Activated CD8-positive, alpha-beta T cell treated with anti-CD3 and anti-CD28 coated beads, Interleukin-2, amount 10 ng/mL, durations not matched to agents 7 days and 5 days (primary cell): ENCODE measurements at regions not wholly inside any gene's neighbourhood (a gene's known extent, or its start where the extent isn't known, plus 50 kb on each side); places are given as distances from the start of the nearest gene placed in this dataset.

ENCODE experiments used
- ATAC-seq: fragments of 150-1000 bp; cut with Tn5 transposase; one replicate; pipeline ENCODE4 v1.10.0; 2021; ENCODE audit warnings: moderate library complexity
- CTCF ChIA-PET: fragments of 350-600 bp; sonication (Branson Sonifier 250); formaldehyde crosslinking; loops from one replicate; lab custom pipeline; 2021; ENCODE audit warnings: antibody characterized with exemption; lab: Charles Lee
- POLR2A ChIA-PET: fragments of 350-600 bp; sonication (Branson Sonifier 250); formaldehyde crosslinking; loops from one replicate; lab custom pipeline; 2021; ENCODE audit warnings: antibody characterized with exemption; lab: Charles Lee
- DNase-seq: peaks from one replicate; pipeline ENCODE4 v3.0.0-alpha.2; 2020
- H3K27ac Mint-ChIP-seq: one replicate; pipeline ENCODE4 v1.8.0; 2021; ENCODE audit warnings: mild to moderate bottlenecking, mixed read lengths
- H3K27me3 Mint-ChIP-seq: one replicate; pipeline ENCODE4 v1.8.0; 2021; ENCODE audit warnings: low read depth, mixed read lengths
- H3K36me3 Mint-ChIP-seq: one replicate; pipeline ENCODE4 v1.8.0; 2021; ENCODE audit warnings: low read depth, mixed read lengths
- H3K4me1 Mint-ChIP-seq: one replicate; pipeline ENCODE4 v1.8.0; 2021; ENCODE audit warnings: low read depth, mixed read lengths
- H3K4me3 Mint-ChIP-seq: one replicate; pipeline ENCODE4 v1.8.0; 2021; ENCODE audit warnings: mild to moderate bottlenecking, mixed read lengths
- H3K9me3 Mint-ChIP-seq: one replicate; pipeline ENCODE4 v1.8.0; 2022; ENCODE audit warnings: mixed read lengths; ENCODE audit not compliant: insufficient read depth

- H3K9me3 Mint-ChIP-seq: no peaks in the 10 kb centered on the region
- no peak overlapping the region for H3K27ac Mint-ChIP-seq
- no peak for ATAC-seq
- no peaks in the 10 kb centered on the region for H3K4me1 Mint-ChIP-seq
- H3K36me3 Mint-ChIP-seq: no peaks in the 10 kb centered on the region
- H3K27me3 Mint-ChIP-seq: peaks cover 2% of the 10 kb centered on the region
- H3K4me3 Mint-ChIP-seq: no peak overlapping the region
- no peak for DNase-seq
- POLR2A ChIA-PET: no interaction called here
- CTCF ChIA-PET: interaction anchor here (0.9 kb wide), 1 partner anchor 1194 kb away, joined by 3 read pairs; no protein-coding TSS in a partner anchor
Measured at GRCh38 chr3:109210501-109210900, 74.0 kb downstream of the C3orf85 start.

GRCh38 chr3:109211941-109212340, 75.4 kb downstream of the C3orf85 start:
- CTCF ChIA-PET: no interaction called here
- H3K27ac Mint-ChIP-seq: no peak overlapping the region
- peaks cover 2% of the 10 kb centered on the region for H3K27me3 Mint-ChIP-seq
- H3K36me3 Mint-ChIP-seq: no peaks in the 10 kb centered on the region
- H3K9me3 Mint-ChIP-seq: no peaks in the 10 kb centered on the region
- ATAC-seq: no peak
- no peaks in the 10 kb centered on the region for H3K4me1 Mint-ChIP-seq
- no peak for DNase-seq
- no peak overlapping the region for H3K4me3 Mint-ChIP-seq
- POLR2A ChIA-PET: no interaction called here

- ChIA-PET CTCF (no interaction called here), POLR2A (no interaction called here)
- Mint-ChIP-seq H3K4me3 (no peak overlapping the region), H3K27ac (no peak overlapping the region), H3K9me3 (no peaks in the 10 kb centered on the region), H3K36me3 (no peaks in the 10 kb centered on the region), H3K27me3 (peaks cover 2% of the 10 kb centered on the region), H3K4me1 (no peaks in the 10 kb centered on the region)
- DNase-seq (no peak), ATAC-seq (no peak)
Measured at GRCh38 chr3:109213321-109213720, 76.8 kb downstream of the C3orf85 start.

GRCh38 chr3:109224333-109224732, 87.8 kb downstream of the C3orf85 start:
- no peaks in the 10 kb centered on the region for H3K9me3 Mint-ChIP-seq
- DNase-seq (no peak), ATAC-seq (no peak)
- H3K4me1 Mint-ChIP-seq: no peaks in the 10 kb centered on the region
- no peak overlapping the region for H3K27ac Mint-ChIP-seq
- ChIA-PET CTCF (no interaction called here), POLR2A (no interaction called here)
- H3K27me3 Mint-ChIP-seq: no peaks in the 10 kb centered on the region
- no peak overlapping the region for H3K4me3 Mint-ChIP-seq
- H3K36me3 Mint-ChIP-seq: no peaks in the 10 kb centered on the region

- ATAC-seq (no peak), DNase-seq (no peak)
- no peak overlapping the region for H3K4me3 Mint-ChIP-seq
- H3K27me3 Mint-ChIP-seq: no peaks in the 10 kb centered on the region
- CTCF ChIA-PET: no interaction called here
- POLR2A ChIA-PET: no interaction called here
- H3K27ac Mint-ChIP-seq: no peak overlapping the region
- no peaks in the 10 kb centered on the region for H3K36me3 Mint-ChIP-seq
- H3K9me3 Mint-ChIP-seq: no peaks in the 10 kb centered on the region
- no peaks in the 10 kb centered on the region for H3K4me1 Mint-ChIP-seq
Measured at GRCh38 chr3:109225516-109225915, 89.0 kb downstream of the C3orf85 start.

GRCh38 chr3:109228391-109229080, 87.8 kb downstream of the DPPA2 start:
- Mint-ChIP-seq H3K27ac (no peak overlapping the region), H3K36me3 (no peaks in the 10 kb centered on the region), H3K9me3 (no peaks in the 10 kb centered on the region), H3K27me3 (no peaks in the 10 kb centered on the region), H3K4me3 (no peak overlapping the region), H3K4me1 (no peaks in the 10 kb centered on the region)
- ChIA-PET CTCF (no interaction called here), POLR2A (no interaction called here)
- DNase-seq (no peak), ATAC-seq (no peak)

GRCh38 chr3:109229174-109229847, 87.0 kb downstream of the DPPA2 start:
- Mint-ChIP-seq H3K4me1 (no peaks in the 10 kb centered on the region), H3K27ac (no peak overlapping the region), H3K36me3 (no peaks in the 10 kb centered on the region), H3K9me3 (no peaks in the 10 kb centered on the region), H3K4me3 (no peak overlapping the region), H3K27me3 (no peaks in the 10 kb centered on the region)
- DNase-seq (no peak), ATAC-seq (no peak)
- POLR2A ChIA-PET: no interaction called here
- CTCF ChIA-PET: no interaction called here

GRCh38 chr3:109234300-109234699, 82.0 kb downstream of the DPPA2 start:
- DNase-seq: no peak
- H3K36me3 Mint-ChIP-seq: no peaks in the 10 kb centered on the region
- no peak overlapping the region for H3K27ac Mint-ChIP-seq
- H3K4me1 Mint-ChIP-seq: no peaks in the 10 kb centered on the region
- ChIA-PET CTCF (no interaction called here), POLR2A (no interaction called here)
- no peaks in the 10 kb centered on the region for H3K9me3 Mint-ChIP-seq
- H3K4me3 Mint-ChIP-seq: no peak overlapping the region
- no peak for ATAC-seq
- H3K27me3 Mint-ChIP-seq: peaks cover 3% of the 10 kb centered on the region

GRCh38 chr3:109241459-109242186, 74.7 kb downstream of the DPPA2 start:
- POLR2A ChIA-PET: no interaction called here
- Mint-ChIP-seq H3K27ac (no peak overlapping the region), H3K4me3 (no peak overlapping the region), H3K4me1 (no peaks in the 10 kb centered on the region), H3K9me3 (no peaks in the 10 kb centered on the region), H3K27me3 (peaks cover 3% of the 10 kb centered on the region), H3K36me3 (no peaks in the 10 kb centered on the region)
- CTCF ChIA-PET: no interaction called here
- no peak for ATAC-seq
- no peak for DNase-seq

GRCh38 chr3:109242187-109242523, 74.2 kb downstream of the DPPA2 start:
- no peak for ATAC-seq
- Mint-ChIP-seq H3K9me3 (no peaks in the 10 kb centered on the region), H3K4me1 (no peaks in the 10 kb centered on the region), H3K27me3 (no peaks in the 10 kb centered on the region), H3K4me3 (no peak overlapping the region), H3K36me3 (no peaks in the 10 kb centered on the region), H3K27ac (no peak overlapping the region)
- DNase-seq: no peak
- ChIA-PET CTCF (no interaction called here), POLR2A (no interaction called here)
